ENCODE measurements at regions not wholly inside any gene's neighbourhood (a gene's known extent, or its start where the extent isn't known, plus 50 kb on each side); places are given as distances from the start of the nearest gene placed in this dataset.

DNA sequence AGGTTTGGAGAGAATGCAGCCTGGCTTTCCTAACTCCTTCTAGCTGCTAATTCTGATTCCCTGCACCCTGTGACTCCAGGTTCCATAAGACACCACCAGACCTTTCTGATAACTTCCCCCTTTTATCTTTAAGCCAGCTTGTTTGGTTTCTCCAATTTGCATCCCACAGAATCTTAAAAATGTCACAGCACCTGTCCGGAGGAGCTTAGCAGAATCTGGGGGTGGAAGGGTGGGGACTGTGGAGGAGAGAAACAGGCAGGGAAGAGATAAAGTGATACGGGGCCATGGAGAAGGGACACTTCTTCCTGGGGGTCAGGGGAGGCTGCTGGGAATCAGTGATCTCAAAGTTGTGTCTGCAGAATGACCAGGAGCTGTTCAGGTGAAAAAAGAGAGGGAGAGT lies 59.4 kb downstream of the FOXL1 start:
- TF ChIP-seq, protein P1, sequence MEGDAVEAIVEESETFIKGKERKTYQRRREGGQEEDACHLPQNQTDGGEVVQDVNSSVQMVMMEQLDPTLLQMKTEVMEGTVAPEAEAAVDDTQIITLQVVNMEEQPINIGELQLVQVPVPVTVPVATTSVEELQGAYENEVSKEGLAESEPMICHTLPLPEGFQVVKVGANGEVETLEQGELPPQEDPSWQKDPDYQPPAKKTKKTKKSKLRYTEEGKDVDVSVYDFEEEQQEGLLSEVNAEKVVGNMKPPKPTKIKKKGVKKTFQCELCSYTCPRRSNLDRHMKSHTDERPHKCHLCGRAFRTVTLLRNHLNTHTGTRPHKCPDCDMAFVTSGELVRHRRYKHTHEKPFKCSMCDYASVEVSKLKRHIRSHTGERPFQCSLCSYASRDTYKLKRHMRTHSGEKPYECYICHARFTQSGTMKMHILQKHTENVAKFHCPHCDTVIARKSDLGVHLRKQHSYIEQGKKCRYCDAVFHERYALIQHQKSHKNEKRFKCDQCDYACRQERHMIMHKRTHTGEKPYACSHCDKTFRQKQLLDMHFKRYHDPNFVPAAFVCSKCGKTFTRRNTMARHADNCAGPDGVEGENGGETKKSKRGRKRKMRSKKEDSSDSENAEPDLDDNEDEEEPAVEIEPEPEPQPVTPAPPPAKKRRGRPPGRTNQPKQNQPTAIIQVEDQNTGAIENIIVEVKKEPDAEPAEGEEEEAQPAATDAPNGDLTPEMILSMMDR (conservative IDR thresholded peaks at IDR 0.05; ENCODE audit: low read depth, low read length), result no peak
- no peak for TF ChIP-seq EZH2 (IDR thresholded peaks at IDR 0.05; ENCODE audit: borderline replicate concordance, low read depth, low read length, poor library complexity, severe bottlenecking)
